8988T (cell line): ENCODE measurements at regions not wholly inside any gene's neighbourhood (a gene's known extent, or its start where the extent isn't known, plus 50 kb on each side); places are given as distances from the start of the nearest gene placed in this dataset.
"Not testable (repeated sequence)": the region's sequence is repeated elsewhere in the genome, so short reads cannot be mapped to it uniquely, and the experiment has no call there.

Source experiments
- DNase-seq: peaks from one replicate; pipeline ENCODE4 v3.0.0; 2011

- no peak for DNase-seq
Observed at GRCh38 chr5:2112173-2113025, 229.7 kb upstream of the IRX4 start.

- no peak for DNase-seq
Observed at GRCh38 chr5:2111569-2112105, 228.9 kb upstream of the IRX4 start.

GRCh38 chr5:2110934-2111462, 228.3 kb upstream of the IRX4 start:
- DNase-seq: no peak

GRCh38 chr5:2110137-2110933, 227.6 kb upstream of the IRX4 start:
- no peak for DNase-seq

GRCh38 chr5:2109566-2109965, 226.8 kb upstream of the IRX4 start:
- no peak for DNase-seq

- no peak for DNase-seq
Observed at GRCh38 chr5:2106721-2107120, 224.0 kb upstream of the IRX4 start.

GRCh38 chr5:2105141-2105540, 222.4 kb upstream of the IRX4 start:
- no peak for DNase-seq

- no peak for DNase-seq
Observed at GRCh38 chr5:2103940-2104339, 221.2 kb upstream of the IRX4 start.

- DNase-seq: no peak
Observed at GRCh38 chr5:2102819-2103776, 220.4 kb upstream of the IRX4 start.

GRCh38 chr5:2101685-2102084, 219.0 kb upstream of the IRX4 start:
- DNase-seq: no peak

GRCh38 chr5:2096887-2097505, 214.3 kb upstream of the IRX4 start:
- no peak for DNase-seq

GRCh38 chr5:2095011-2095410, 212.3 kb upstream of the IRX4 start:
- DNase-seq: no peak

GRCh38 chr5:2094616-2094995, 211.9 kb upstream of the IRX4 start:
- DNase-seq: no peak

- no peak for DNase-seq
Observed at GRCh38 chr5:2093859-2094615, 211.3 kb upstream of the IRX4 start.

- DNase-seq: no peak
Observed at GRCh38 chr5:2091921-2092320, 209.2 kb upstream of the IRX4 start.

- DNase-seq: no peak
Observed at GRCh38 chr5:2087980-2088379, 205.3 kb upstream of the IRX4 start.

- no peak for DNase-seq
Observed at GRCh38 chr5:2075365-2075764, 192.6 kb upstream of the IRX4 start.

GRCh38 chr5:2071562-2071961, 188.8 kb upstream of the IRX4 start:
- DNase-seq: no peak

GRCh38 chr5:2070787-2071186, 188.1 kb upstream of the IRX4 start:
- not testable (repeated sequence) for DNase-seq

GRCh38 chr5:2068531-2068930, 185.8 kb upstream of the IRX4 start:
- no peak for DNase-seq

- DNase-seq: no peak
Observed at GRCh38 chr5:2066373-2066772, 183.6 kb upstream of the IRX4 start.
